SU-DHL-6 (cell line): ENCODE measurements at regions not wholly inside any gene's neighbourhood (a gene's known extent, or its start where the extent isn't known, plus 50 kb on each side); places are given as distances from the start of the nearest gene placed in this dataset.
"Not testable (repeated sequence)": the region's sequence is repeated elsewhere in the genome, so short reads cannot be mapped to it uniquely, and the experiment has no call there.

Experiments
- EZH2phosphoT487 ChIP-seq: fragments of 200-600 bp; sonication (generic), shearing (Covaris generic); conservative IDR thresholded peaks from 2 replicates; pipeline ENCODE4 v1.6.1; 2018; ENCODE audit warnings: mild to moderate bottlenecking, antibody characterized with exemption, low read length, moderate library complexity, mixed read lengths
- TF ChIP-seq, protein P1 (sequence below): fragments of 200-600 bp; sonication (generic); IDR thresholded peaks from one replicate; pipeline ENCODE4 v1.5.1; 2017; ENCODE audit warnings: antibody characterized with exemption, mild to moderate bottlenecking, low read length, moderate library complexity; ENCODE audit not compliant: insufficient read depth, poor library complexity, severe bottlenecking

DNA sequence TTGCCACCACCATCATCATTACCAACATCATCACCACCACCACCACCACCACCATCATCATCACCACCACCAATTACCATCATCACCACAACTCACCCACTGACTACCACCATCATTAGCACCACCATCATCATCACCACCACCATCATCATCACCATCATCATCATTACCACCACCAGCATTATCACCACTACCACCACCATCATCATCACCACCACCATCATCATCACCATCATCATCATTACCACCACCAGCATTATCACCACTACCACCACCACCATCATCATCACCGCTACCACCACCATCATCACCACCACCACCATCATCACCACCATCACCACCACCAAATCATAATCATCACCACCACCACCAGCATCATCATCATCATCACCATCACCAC, 338.7 kb downstream of the VRK1 start:
- TF ChIP-seq, protein P1, sequence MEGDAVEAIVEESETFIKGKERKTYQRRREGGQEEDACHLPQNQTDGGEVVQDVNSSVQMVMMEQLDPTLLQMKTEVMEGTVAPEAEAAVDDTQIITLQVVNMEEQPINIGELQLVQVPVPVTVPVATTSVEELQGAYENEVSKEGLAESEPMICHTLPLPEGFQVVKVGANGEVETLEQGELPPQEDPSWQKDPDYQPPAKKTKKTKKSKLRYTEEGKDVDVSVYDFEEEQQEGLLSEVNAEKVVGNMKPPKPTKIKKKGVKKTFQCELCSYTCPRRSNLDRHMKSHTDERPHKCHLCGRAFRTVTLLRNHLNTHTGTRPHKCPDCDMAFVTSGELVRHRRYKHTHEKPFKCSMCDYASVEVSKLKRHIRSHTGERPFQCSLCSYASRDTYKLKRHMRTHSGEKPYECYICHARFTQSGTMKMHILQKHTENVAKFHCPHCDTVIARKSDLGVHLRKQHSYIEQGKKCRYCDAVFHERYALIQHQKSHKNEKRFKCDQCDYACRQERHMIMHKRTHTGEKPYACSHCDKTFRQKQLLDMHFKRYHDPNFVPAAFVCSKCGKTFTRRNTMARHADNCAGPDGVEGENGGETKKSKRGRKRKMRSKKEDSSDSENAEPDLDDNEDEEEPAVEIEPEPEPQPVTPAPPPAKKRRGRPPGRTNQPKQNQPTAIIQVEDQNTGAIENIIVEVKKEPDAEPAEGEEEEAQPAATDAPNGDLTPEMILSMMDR: not testable (repeated sequence)
- not testable (repeated sequence) for TF ChIP-seq EZH2phosphoT487
